ENCODE measurements at regions not wholly inside any gene's neighbourhood (a gene's known extent, or its start where the extent isn't known, plus 50 kb on each side); places are given as distances from the start of the nearest gene placed in this dataset.

DNA sequence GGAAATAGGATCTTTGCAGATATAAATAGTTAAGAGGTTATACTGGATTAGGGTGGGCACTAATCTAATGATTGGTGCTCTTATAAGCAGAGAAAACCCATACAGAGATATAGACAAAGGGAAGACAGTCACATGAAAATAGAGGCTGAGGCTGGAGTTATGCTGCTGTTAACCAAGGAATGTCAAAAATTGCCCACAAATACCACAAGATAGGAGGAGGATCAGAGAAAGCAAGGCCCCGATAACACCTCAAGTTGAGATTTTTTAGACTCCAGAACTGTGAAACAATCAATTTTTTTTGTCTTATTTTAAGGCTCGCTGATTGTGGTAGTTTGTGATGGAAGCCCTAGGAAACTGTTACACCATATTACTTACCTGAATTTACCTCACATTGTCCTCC, 513.2 kb downstream of the COL11A1 start:
- TF ChIP-seq, protein P1, sequence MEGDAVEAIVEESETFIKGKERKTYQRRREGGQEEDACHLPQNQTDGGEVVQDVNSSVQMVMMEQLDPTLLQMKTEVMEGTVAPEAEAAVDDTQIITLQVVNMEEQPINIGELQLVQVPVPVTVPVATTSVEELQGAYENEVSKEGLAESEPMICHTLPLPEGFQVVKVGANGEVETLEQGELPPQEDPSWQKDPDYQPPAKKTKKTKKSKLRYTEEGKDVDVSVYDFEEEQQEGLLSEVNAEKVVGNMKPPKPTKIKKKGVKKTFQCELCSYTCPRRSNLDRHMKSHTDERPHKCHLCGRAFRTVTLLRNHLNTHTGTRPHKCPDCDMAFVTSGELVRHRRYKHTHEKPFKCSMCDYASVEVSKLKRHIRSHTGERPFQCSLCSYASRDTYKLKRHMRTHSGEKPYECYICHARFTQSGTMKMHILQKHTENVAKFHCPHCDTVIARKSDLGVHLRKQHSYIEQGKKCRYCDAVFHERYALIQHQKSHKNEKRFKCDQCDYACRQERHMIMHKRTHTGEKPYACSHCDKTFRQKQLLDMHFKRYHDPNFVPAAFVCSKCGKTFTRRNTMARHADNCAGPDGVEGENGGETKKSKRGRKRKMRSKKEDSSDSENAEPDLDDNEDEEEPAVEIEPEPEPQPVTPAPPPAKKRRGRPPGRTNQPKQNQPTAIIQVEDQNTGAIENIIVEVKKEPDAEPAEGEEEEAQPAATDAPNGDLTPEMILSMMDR (IDR thresholded peaks at IDR 0.05), result no peak
- TF ChIP-seq POLR2A (IDR thresholded peaks at IDR 0.05), result no peak
- TF ChIP-seq POLR2AphosphoS5 (IDR thresholded peaks at IDR 0.05), result no peak
